ENCODE measurements at regions not wholly inside any gene's neighbourhood (a gene's known extent, or its start where the extent isn't known, plus 50 kb on each side); places are given as distances from the start of the nearest gene placed in this dataset.

DNA sequence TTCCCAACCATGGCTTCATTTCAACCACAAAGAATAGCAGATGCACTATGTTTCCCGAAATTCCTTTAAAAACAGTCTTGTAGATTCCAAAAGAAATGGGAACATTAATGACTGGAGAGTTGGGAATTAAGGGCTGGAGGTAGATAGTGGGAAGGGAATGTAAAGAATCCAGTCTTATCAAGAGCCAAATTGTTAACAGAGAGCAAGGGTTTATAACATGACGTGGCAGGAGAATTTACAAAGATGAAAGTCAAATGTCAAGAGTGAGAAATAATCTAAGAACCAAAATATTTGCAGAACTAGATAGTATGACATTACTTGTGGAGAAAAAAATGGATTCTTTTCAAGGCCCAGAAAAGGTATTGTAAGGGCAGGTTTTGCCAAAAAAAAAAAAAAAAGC lies 200.9 kb downstream of the GRIN2B start:
- TF ChIP-seq TAF1 (IDR thresholded peaks at IDR 0.05; ENCODE audit: borderline replicate concordance, insufficient read depth, low read length) (no peak), FOXP2 (optimal IDR thresholded peaks at IDR 0.05; ENCODE audit: borderline replicate concordance, extremely low read depth, extremely low read length, insufficient read depth) (no peak), POLR2AphosphoS5 (IDR thresholded peaks at IDR 0.05; ENCODE audit: low read depth, low read length) (no peak), SIN3A (IDR thresholded peaks at IDR 0.05; ENCODE audit: borderline replicate concordance, insufficient read depth, low read length) (no peak)
- TF ChIP-seq, protein P1, sequence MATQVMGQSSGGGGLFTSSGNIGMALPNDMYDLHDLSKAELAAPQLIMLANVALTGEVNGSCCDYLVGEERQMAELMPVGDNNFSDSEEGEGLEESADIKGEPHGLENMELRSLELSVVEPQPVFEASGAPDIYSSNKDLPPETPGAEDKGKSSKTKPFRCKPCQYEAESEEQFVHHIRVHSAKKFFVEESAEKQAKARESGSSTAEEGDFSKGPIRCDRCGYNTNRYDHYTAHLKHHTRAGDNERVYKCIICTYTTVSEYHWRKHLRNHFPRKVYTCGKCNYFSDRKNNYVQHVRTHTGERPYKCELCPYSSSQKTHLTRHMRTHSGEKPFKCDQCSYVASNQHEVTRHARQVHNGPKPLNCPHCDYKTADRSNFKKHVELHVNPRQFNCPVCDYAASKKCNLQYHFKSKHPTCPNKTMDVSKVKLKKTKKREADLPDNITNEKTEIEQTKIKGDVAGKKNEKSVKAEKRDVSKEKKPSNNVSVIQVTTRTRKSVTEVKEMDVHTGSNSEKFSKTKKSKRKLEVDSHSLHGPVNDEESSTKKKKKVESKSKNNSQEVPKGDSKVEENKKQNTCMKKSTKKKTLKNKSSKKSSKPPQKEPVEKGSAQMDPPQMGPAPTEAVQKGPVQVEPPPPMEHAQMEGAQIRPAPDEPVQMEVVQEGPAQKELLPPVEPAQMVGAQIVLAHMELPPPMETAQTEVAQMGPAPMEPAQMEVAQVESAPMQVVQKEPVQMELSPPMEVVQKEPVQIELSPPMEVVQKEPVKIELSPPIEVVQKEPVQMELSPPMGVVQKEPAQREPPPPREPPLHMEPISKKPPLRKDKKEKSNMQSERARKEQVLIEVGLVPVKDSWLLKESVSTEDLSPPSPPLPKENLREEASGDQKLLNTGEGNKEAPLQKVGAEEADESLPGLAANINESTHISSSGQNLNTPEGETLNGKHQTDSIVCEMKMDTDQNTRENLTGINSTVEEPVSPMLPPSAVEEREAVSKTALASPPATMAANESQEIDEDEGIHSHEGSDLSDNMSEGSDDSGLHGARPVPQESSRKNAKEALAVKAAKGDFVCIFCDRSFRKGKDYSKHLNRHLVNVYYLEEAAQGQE (IDR thresholded peaks at IDR 0.05; ENCODE audit: insufficient read depth in 1 of 2, low read depth in 2 of 2, low read length in 2 of 2) = no peak

DNA sequence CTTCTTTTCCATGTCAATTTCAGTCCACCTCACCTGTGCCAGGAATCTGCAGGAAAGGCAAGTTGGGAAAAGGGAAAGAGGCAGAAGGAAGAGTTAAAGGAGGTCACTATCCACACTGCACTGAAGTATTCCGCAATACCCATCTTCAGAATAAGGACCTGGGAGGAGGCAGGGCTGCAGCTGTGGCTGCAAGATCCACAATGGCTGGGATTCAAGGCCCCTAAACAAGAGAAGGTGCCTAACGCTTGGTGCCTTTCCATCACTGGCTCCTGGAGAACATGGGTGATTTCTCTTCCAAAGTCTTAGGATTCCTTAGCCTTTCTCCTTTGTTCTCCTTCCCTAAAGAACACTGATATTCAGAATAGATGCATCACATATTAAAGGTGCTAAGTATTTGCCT lies 204.0 kb downstream of the GRIN2B start:
- TF ChIP-seq TAF1 (IDR thresholded peaks at IDR 0.05; ENCODE audit: borderline replicate concordance, insufficient read depth, low read length) (no peak), POLR2AphosphoS5 (IDR thresholded peaks at IDR 0.05; ENCODE audit: low read depth, low read length) (no peak), FOXP2 (optimal IDR thresholded peaks at IDR 0.05; ENCODE audit: borderline replicate concordance, extremely low read depth, extremely low read length, insufficient read depth) (no peak), SIN3A (IDR thresholded peaks at IDR 0.05; ENCODE audit: borderline replicate concordance, insufficient read depth, low read length) (no peak)
- TF ChIP-seq, protein P1 (IDR thresholded peaks at IDR 0.05; ENCODE audit: insufficient read depth in 1 of 2, low read depth in 2 of 2, low read length in 2 of 2) = no peak

DNA sequence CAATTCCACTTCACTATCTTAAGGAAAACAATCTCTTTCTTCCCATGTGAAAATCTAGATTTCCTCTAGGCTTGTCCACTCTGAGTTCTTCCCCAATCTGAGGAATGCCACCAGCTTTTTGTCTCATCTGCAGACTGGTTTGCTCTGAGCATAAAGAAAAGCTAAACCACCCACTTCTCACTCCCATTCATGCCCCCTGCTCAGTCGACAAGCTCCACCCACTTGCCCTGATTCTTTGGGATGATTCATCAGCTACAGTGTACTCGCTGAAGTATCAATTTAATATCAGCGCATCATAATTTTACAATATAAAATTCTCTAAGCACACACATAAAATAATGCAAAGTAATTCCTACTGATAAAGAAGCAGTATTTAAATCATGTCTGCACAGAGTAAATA lies 209.1 kb downstream of the GRIN2B start:
- TF ChIP-seq SIN3A (IDR thresholded peaks at IDR 0.05; ENCODE audit: borderline replicate concordance, insufficient read depth, low read length) (no peak), POLR2AphosphoS5 (IDR thresholded peaks at IDR 0.05; ENCODE audit: low read depth, low read length) (no peak), TAF1 (IDR thresholded peaks at IDR 0.05; ENCODE audit: borderline replicate concordance, insufficient read depth, low read length) (no peak), FOXP2 (optimal IDR thresholded peaks at IDR 0.05; ENCODE audit: borderline replicate concordance, extremely low read depth, extremely low read length, insufficient read depth) (no peak)
- TF ChIP-seq, protein P1 (IDR thresholded peaks at IDR 0.05; ENCODE audit: insufficient read depth in 1 of 2, low read depth in 2 of 2, low read length in 2 of 2) = no peak

DNA sequence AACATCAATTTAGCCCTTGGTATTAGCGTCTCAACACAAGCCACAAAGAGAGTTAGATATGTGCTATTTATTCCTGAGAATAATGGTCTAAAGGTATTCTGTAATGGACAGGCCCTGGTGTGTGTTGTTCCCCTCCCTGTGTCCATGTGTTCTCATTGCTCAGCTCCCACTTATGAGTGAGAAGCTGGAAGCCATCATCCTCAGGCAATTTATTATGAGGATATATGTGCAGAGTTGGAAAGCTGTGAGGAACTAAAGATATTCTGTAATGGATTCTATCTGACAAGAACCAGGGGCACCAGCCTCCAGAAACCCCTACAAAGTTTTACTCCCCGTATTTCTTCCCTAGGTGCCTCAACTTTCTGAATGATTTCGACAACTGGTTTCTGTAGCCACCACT lies 210.8 kb downstream of the GRIN2B start:
- TF ChIP-seq FOXP2 (optimal IDR thresholded peaks at IDR 0.05; ENCODE audit: borderline replicate concordance, extremely low read depth, extremely low read length, insufficient read depth) = no peak
- TF ChIP-seq POLR2AphosphoS5 (IDR thresholded peaks at IDR 0.05; ENCODE audit: low read depth, low read length) = no peak
- TF ChIP-seq, protein P1 (IDR thresholded peaks at IDR 0.05; ENCODE audit: insufficient read depth in 1 of 2, low read depth in 2 of 2, low read length in 2 of 2) = no peak
- no peak for TF ChIP-seq TAF1 (IDR thresholded peaks at IDR 0.05; ENCODE audit: borderline replicate concordance, insufficient read depth, low read length)
- TF ChIP-seq SIN3A (IDR thresholded peaks at IDR 0.05; ENCODE audit: borderline replicate concordance, insufficient read depth, low read length) = no peak

DNA sequence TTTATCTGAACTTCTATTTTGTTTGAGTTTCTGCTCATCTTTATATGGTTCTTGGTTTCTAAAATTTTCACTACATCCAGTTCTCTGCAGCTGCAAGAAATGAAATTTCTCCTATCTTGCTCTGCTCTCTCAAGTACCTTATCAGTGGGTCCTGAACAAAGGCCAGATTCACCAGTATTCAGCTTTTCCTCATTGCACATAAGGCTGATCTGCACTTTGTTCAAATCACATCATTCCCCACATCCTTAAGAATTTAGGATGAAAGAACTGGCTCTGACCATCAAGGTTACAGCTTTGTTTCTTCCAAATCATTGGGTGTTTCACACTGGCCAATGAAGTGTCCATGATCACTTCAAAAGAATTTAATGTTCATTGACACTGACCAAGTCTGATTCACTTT lies 211.4 kb downstream of the GRIN2B start:
- TF ChIP-seq FOXP2 (optimal IDR thresholded peaks at IDR 0.05; ENCODE audit: borderline replicate concordance, extremely low read depth, extremely low read length, insufficient read depth) = no peak
- no peak for TF ChIP-seq TAF1 (IDR thresholded peaks at IDR 0.05; ENCODE audit: borderline replicate concordance, insufficient read depth, low read length)
- TF ChIP-seq POLR2AphosphoS5 (IDR thresholded peaks at IDR 0.05; ENCODE audit: low read depth, low read length) = no peak
- TF ChIP-seq, protein P1 (IDR thresholded peaks at IDR 0.05; ENCODE audit: insufficient read depth in 1 of 2, low read depth in 2 of 2, low read length in 2 of 2) = no peak
- no peak for TF ChIP-seq SIN3A (IDR thresholded peaks at IDR 0.05; ENCODE audit: borderline replicate concordance, insufficient read depth, low read length)

All from PFSK-1 (cell line).